Activated effector memory CD4-positive, alpha-beta T cell treated with anti-CD3 and anti-CD28 coated beads, Interleukin-2, amount 50 U/mL, for 16 hours (primary cell): ENCODE measurements at regions not wholly inside any gene's neighbourhood (a gene's known extent, or its start where the extent isn't known, plus 50 kb on each side); places are given as distances from the start of the nearest gene placed in this dataset.
"Not testable (repeated sequence)": the region's sequence is repeated elsewhere in the genome, so short reads cannot be mapped to it uniquely, and the experiment has no call there.

Source experiments
- DNase-seq: peaks from one replicate; pipeline ENCODE4 v3.0.0-alpha.2; 2020

DNA sequence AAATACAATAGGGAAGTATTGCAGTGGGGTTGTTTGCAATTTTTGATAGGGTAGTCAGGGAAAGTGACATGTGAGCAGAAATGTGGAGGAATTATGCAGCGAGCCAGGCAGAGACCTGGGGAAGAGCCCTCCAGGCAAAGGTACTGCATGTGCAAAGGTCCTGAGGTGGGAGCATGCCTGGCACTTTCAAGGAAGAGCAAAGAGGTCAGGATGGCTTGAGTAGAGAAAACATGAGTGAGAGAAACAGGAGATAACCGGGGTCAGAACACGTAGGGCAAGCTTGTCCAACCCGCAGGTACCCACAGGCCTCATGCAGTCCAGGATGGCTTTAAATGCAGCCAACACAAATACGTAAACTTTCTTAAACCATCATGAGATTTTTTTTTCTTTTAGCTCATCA, 71.0 kb downstream of the COQ2 start:
- no peak for DNase-seq

DNA sequence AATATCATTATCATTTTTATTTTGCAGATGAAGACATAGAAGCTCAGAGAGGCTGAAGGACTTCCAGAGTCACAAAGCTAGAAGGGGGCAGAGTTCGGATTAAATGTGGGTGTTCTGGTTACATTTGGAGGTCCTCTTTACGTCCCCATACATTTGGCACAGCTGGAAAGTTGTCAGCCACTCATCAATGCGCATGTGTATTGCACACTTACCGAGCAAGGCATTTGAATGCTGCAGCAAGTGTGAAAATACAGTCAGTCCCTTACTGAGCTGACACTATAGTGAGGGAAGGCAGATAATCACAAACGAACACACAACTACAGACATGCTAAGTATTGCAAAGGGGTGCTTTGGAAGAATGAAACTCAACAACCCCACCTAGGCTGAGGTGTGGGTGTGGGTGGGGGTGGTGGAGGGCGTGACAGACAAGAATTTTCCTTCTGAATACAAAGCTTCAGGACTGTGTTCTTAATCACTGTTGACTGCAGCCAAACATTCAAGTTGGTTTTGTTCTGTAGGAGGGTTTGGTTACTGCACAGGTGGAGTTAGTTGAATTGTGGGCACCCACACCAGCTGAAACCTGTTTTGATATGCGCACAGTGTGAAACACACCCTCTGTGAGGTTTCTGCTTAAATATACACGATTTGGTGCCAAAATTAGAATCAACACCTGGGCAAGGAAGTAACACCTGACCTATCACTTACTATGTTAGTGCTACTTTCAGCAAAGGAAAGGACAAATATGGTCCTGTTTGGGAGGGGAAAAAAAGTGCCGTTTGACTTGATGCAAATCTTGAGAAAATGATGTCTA, 72.4 kb downstream of the COQ2 start:
- DNase-seq, result peak; percentile 75

DNA sequence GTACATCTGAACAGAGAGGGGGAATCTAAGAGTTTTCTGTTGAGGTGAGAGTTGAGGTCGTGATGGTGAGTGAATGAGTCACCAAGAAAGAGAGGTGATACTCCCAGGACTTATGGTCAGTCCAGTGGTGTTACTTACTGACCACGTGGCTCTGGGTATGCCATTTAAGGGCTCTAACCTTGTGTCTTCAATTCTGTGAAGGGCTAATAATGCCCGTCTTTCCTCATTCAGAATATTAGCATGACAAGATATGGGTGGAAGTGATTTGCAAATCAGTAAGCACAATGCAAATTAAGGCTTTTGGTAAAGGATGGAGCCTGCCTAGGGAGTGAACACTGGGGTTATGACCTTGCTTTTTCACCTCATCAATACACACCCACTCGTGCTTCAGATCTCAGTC, 75.2 kb downstream of the COQ2 start:
- DNase-seq, result no peak

DNA sequence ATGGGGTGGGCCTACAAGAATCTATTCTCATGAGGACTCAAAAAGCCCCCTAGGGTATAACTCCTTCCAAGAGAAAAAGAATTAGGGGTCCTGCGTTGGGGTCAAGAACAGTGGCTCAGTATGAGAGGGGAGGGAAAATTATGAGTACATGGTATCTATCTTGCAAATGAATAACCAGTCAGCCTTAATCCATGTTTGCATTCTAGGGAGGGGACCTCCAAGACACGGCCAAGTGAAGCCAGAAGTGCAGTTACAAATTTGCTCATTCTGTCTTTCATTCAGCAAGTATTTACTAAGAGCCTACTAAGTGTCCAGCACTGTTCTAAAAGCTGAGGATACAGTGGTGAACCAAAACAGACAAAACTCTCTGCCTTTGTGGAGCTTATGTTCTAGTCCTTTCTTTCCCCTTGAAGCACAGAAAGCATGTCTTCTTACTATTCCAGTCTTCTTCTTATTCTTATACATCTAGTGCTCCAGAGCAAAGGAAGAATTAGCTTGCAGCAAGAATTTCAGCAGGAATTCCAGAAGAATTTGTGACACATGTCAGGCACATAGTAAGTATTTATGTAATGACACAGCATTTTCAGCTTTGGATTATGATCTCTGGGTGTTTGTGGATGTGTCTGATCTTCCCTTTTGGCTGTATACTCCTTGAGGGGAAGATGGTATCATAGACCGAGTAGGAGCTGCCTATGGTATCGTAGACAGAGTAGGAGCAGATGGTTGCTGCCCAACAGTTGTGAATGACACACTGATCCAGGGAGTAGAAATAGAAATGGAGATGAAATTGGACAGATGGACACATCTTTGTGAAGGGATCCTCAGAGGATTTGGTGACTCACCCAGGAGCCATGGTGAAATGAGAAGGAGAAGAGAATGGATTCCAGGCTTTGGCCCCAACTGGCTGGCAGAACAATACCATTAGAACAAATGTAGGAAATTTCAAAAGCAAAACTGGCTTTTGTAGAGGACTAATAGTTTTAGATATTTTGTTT, 75.9 kb downstream of the COQ2 start:
- DNase-seq, result no peak

DNA sequence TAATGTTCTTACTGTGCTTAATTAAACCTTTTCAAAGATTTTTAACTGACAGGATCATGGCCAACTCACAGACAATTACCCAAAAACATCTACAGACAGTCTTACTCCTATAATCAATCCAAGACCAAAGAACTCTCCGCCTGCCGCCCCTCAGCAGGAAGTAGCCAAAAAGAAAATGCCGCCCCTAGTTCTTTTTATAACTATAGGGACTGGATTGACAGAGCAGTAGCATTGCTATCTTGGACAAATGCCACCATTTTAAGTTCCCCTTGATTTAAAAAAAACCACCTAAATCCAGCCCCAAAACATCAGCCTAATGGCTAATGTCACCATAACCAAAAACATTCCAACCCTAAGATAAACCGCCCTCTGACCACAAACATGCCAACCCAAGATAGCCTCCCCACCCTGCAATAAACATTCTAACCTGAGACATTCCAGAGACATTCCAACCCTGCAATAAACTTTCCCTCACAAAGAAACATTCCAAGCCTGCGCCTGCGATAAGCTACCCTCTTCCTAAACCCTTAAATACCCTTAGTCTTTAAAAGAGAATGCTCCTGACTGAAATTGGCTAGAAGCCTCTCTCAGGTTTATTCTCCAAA, 77.0 kb downstream of the COQ2 start:
- no peak for DNase-seq

DNA sequence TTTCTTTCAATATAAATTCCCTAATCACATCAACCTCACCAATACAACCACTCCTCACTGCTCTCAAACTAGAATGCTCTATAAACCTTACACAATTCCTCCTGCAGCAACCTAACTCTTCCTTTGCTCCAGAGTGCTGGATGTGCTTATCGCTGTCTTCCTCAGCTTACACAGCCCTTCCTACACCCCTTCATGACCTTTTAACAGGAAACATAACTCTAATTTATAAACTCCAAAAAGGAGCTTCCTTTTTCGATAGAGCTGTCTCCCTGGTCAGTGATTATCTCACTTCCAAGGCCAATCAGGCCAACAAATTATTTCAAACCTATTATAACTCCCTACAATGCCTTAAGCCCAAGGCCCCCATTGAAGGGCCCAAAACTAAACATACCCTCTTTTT, 78.8 kb downstream of the COQ2 start:
- DNase-seq, result no peak

DNA sequence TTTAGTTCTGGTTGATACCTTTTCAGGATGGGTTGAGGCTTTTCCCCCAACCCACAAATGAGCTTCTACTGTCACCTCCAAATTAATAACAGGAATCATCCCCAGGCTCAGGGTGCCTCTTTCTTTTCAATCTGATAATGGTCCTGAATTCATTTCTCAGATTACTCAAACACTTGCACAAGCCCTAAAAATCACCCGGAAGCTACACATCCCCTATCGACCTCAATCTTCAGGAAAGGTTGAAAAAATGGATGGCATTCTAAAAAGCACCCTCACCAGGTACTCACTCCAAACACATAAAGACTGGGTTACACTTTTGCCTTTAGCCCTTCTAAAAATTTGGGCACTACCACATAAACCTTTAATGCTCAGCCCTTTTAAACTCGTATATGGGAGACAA, 79.9 kb downstream of the COQ2 start:
- no peak for DNase-seq

DNA sequence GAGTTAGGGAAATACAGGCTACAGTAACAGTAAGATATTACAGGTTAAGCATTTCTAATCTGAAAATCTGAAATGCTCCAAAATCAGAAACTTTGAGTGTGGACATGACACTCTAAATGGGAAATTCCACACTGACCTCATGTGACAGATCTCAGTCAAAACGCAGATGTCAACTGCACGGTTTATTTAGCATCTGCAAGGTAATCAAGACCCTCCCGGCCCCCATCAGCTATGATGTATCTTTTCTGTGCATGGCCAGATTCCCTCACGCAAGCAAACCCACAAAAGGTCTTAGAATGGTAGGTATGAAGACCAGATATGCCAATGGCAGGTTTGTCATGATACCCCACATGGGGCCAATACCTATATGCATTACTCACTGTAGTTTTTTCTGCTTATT, 82.8 kb downstream of the COQ2 start:
- DNase-seq, result no peak

DNA sequence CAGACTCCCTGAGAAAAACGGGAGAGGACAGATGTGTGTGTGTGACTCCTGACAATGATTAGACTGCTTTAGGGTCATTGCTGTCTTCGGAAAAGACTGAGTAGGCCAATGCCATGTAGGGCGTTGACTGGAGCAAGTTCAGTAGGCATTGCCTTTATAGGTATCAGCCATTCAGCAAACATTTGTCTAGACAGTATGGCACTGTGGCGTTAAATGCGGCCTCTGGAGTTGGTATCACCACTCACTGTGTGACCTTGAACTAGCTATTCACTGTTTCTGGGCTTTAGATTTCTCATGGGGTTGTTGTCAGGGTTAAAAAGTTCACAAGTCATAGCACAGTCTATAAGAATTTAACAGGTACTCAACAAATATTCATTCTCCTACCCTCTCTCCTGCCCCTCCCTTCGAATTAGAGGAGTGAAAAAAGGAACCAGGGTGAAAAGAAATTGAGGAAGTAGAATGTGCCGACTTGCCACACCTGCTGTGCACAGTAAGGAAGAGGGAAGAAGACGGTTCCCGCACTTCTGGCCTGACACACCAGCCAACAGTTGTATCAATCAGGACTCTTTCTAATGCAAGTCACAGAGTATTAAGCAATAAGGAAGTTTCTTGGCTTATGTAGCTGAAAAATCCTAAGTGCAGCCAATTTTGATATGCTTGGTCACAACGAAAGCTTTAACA, 83.2 kb upstream of the PLAC8 start:
- DNase-seq, result no peak

DNA sequence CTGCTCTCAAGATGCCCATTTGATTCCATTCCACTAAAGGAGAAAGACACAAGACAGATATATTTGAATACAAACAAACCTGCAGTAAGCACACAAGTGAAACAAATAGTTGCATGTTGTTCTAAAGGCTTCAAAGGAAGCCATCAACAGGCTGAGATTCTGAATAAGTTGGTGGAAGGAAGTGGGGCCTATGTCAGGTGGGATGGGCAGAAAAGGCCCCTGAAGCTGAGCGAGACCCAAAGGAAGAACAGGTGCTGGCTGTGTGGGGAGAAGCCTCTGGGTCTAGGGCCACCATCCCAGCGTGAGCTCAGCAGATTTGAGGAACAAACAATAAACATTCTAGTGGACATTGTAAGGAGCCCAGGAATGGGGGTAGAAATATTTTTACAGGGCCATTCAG, 82.4 kb upstream of the PLAC8 start:
- no peak for DNase-seq

DNA sequence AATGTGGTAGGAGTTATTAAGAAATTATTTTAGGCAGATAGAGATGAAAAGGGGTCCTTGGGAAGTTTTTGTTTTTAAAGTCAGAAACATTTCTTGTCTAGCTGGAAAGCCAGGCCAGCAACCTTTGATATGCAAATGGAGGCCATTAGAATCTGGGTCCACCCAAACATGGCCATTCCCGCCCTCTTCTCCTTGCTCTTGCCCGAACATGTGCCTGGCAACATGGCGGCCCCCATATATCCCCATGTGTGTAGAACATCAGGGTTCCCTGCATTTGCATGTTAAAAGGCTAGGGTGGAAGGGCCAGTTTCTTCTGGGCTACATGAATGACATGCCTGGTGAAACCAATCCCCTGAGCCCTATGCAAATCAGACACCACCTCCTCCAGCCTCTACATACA, 80.7 kb upstream of the PLAC8 start:
- DNase-seq, result no peak

DNA sequence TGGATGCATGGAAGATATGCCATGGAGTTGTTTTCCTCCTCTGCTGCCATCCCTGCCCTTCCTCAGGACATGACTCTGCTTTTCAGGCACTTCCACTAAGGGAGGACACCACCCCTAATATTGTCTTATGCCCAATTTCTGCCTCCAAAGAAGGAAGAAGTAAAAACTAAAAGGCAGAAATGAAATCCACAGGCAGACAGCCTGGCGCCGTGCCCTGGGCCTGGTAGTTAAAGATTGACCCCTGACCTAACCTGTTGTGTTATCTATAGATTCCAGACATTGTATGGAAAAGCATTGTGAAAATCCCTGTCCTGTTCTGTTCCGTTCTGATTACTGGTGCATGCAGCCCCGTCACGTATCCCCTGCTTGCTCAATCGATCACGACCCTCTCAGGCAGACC, 80.1 kb upstream of the PLAC8 start:
- not testable (repeated sequence) for DNase-seq

DNA sequence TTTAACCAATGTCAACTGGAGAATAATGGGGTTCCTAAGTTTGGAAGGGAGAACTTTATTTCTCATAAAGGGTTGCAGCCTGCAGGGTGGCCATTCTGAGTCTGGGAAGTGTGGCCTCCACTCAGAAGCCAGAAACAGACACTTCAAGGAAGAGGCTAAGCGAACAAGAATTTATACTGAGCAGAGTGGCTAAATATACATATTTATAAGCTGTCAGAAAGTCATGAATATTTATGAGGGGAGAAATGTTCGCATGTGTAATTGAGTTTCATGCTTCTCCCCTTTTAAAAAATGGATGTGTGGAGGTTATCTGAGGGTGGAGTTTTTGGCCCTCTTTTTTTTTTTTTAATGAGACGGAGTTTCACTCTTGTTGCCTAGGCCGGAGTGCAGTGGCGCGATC, 78.1 kb upstream of the PLAC8 start:
- DNase-seq, result no peak

DNA sequence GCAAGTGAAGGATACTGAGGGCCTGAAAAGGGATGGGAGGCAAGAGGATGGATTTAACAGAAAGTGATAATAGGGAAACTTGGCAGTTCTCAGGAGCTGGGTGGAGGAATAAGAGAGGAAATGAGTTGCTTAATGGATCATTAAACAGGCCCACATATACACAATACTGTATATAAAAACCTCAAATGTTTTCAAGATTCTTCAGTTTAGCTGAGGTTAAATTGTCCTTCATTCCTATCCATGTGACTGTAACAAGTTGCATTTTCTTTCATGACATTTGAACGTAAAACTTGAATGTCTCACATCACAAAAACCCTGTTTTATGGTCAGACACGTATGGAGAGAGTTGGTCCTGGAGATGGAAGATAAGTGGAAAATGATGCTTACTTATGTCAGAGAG, 76.5 kb upstream of the PLAC8 start:
- no peak for DNase-seq

DNA sequence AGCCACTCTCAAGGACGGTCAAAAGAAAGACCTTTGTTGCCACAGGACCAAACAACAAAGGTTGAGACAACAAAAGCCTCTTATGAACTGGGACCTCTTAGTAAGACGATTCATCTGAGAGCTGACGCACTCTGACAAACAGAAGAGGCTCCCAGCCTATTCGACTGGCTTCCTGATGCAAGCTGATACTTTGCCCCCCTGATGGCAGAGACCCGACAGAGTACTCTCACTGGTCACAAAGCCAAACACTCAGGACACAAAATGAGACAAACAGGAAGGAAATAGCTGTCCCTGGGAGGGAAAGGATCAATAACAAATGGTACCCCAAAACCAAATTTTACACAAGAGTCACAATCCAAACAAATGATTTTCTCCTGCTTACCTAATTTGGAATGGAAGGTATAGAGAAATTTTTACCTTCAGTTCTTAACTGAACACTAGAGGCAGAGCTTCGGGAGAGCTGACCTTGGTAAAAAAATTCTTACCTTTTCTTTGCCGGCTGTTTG, 75.2 kb upstream of the PLAC8 start:
- DNase-seq, result no peak

DNA sequence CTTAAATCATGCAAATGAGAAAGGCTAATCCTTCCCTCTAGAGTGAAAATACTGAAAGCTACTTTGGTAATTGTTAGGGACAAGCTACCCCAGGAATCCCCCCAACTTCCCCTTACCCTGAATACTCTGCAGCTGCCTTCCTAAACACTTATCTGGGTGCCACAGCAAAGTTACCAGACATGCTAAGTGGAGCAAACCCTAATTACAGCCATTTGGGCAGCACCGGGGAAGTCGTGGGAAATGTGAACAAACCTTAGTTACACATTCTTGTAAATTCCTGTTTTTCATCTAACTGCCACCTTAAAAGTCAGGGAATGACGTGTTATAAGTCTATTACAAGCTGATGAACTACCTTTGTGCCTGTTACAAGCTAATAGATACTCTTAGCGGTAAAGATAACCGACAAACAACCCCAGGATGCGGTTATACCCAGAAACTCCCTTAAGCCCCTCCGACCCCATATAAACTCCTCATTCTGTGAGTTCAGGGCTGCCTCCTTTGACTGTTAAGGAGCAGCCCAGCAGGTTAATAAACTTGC, 66.0 kb upstream of the PLAC8 start:
- no peak for DNase-seq

DNA sequence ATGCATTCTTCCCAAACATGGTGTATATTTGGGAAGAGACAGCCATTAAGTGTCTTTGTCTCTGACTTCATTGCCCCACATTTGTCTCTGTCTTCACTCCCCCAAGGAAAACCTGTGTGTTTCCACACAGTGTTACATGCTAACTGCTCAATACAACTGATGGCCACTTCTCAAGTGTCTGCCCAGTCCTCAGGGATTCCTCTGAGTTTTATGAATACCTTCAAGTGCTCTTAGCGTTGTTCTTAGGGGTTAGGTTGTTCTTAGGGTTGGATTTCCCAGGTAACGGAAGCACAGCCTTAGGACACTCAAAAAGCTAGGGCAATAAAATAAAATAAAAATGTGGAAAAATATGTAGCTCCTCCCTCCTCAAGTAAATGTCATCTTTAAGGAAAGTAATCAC, 64.7 kb upstream of the PLAC8 start:
- DNase-seq, result no peak

DNA sequence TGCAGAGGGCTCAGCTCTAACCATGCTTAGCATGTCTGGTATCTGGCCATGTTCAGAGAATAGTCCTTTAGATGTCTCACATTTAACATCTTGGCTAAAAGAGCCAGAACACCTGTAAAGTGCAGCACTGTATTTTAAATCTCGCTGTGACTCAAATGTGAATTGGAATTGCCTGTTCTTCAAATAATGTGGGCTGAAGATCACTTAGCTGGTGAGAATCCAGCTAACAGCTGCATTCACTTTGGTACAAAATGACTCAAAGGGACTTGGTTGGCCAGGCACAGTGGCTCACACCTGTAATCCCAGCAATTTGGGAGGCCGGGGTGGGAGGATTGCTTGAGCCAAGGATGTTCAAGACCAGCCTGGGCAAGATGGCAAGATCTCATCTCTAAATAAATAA, 63.5 kb upstream of the PLAC8 start:
- no peak for DNase-seq

DNA sequence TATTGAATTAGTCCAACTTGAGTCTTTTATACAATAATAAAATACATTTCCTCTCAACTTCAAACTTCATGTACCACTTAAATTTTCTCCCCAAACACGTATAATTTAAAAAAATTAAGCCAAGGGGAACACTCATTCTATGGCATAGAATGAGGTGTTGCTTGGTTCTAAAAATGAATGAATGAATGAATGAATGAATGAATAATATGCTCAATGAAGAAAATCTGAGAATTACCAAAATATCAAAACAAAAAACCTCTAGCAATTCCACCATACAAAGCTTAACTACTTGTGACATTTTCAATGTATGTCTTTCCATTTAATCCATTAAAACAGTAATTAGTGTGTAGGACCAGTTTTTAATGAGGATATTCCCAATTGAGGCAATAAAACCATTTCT, 62.7 kb upstream of the PLAC8 start:
- DNase-seq, result no peak

DNA sequence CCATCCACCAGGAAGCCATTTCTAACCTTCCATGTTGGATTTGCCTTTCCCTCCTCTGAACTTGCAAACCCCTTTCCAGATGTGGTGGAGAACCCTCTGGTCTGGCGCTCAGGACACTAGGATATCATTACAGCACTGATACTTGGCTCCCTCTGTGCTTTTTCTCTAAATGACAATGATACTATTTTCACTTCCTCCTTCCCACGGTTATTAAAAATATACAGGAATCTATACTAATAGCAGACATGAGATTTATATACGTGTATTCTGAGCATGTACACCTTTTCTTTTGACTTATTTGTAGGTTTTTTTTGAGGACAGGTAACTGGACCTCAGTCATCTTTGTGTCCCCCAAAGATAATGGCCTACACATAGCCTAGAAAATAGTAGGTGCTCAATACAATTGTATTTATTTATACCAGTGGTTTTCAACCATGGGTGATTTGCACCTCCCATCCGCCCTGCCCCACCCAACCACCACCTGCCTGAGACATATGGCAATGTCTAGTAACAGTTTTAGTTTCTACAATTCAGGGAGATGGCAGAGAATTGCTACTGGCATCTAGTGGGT, 60.4 kb upstream of the PLAC8 start:
- no peak for DNase-seq

DNA sequence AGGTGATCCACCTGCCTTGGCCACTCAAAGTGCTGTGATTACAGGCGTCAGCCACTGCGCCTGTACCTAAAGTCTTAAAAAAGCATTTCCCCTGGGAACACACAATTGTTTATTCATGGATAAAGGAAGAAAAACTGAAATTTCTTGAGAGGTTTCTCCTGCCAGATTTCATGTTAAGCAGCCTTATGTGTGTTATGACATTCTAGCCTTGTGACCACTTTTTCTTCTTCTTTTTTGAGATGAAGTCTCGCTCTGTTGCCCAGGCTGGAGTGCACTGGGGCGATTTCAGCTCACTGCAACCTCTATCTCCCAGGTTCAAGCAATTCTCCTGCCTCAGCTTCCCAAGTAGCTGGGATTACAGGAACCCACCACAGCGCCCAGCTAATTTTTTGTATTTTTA, 57.8 kb upstream of the PLAC8 start:
- no peak for DNase-seq

DNA sequence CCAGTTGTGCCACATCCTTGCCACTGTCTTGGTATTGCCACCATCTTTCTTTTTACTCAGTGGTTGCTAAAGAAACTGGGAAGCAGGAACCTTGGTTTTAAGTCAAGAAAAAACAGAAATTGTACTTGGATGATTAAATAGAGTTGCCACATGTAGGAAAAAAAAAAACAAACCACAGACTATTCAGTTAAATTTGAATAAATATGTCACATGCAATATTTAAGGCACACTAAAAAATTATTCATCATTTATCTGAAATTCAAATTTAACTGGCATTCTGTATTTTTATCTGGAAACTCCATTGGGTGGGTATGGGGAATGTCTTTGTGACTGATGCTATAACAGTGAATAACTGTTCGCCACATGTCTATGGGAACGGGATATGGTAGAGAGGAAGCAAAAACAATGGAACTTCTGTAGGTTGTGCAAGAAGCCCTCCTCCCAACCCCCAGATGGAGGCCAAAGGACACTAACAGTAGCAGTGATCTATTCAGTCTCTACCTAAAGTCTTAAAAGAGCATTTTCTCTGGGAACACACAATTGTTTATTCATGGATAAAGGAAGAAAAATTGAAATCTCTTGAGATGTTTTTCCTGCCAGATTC, 57.0 kb upstream of the PLAC8 start:
- no peak for DNase-seq
